HG02970 (cell line): ENCODE measurements at regions not wholly inside any gene's neighbourhood (a gene's known extent, or its start where the extent isn't known, plus 50 kb on each side); places are given as distances from the start of the nearest gene placed in this dataset.
"Not testable (repeated sequence)": the region's sequence is repeated elsewhere in the genome, so short reads cannot be mapped to it uniquely, and the experiment has no call there.

Source experiments
- ATAC-seq: cut with Tn5 transposase; IDR thresholded peaks from one replicate; pipeline ENCODE4 v1.9.1; 2021; ENCODE audit warnings: mild to moderate bottlenecking, moderate library complexity, moderate number of reproducible peaks; ENCODE audit not compliant: unreplicated experiment, low FRiP score

GRCh38 chr14:51341338-51341737 is 101.3 kb downstream of the TMX1 start:
- no peak for ATAC-seq

GRCh38 chr14:51342226-51342625 is 102.2 kb downstream of the TMX1 start:
- ATAC-seq: no peak

- no peak for ATAC-seq
These were observed 112.0 kb downstream of the TMX1 start for GRCh38 chr14:51351997-51352396.

GRCh38 chr14:51353901-51354300 is 113.9 kb downstream of the TMX1 start:
- ATAC-seq: no peak

GRCh38 chr14:51354846-51355245 is 114.8 kb downstream of the TMX1 start:
- ATAC-seq: no peak

GRCh38 chr14:51356381-51356780 is 116.3 kb downstream of the TMX1 start:
- ATAC-seq: no peak

GRCh38 chr14:51357250-51357649 is 117.2 kb downstream of the TMX1 start:
- ATAC-seq: no peak

GRCh38 chr14:51360592-51360991 is 120.5 kb downstream of the TMX1 start:
- no peak for ATAC-seq

GRCh38 chr14:51365241-51365965 is 125.4 kb downstream of the TMX1 start:
- ATAC-seq: no peak

GRCh38 chr14:51366460-51366859 is 126.4 kb downstream of the TMX1 start:
- ATAC-seq: not testable (repeated sequence)

GRCh38 chr14:51366866-51367599 is 127.0 kb downstream of the TMX1 start:
- ATAC-seq: not testable (repeated sequence)

- no peak for ATAC-seq
These were observed 127.5 kb downstream of the TMX1 start for GRCh38 chr14:51367600-51367931.

GRCh38 chr14:51368721-51369163 is 128.7 kb downstream of the TMX1 start:
- no peak for ATAC-seq

GRCh38 chr14:51369814-51370213 is 129.8 kb downstream of the TMX1 start:
- ATAC-seq: no peak

GRCh38 chr14:51370758-51371386 is 130.8 kb downstream of the TMX1 start:
- ATAC-seq: no peak

- ATAC-seq: not testable (repeated sequence)
These were observed 137.1 kb downstream of the TMX1 start for GRCh38 chr14:51377186-51377585.

GRCh38 chr14:51382506-51382905 is 142.5 kb downstream of the TMX1 start:
- ATAC-seq: no peak

- ATAC-seq: no peak
These were observed 146.4 kb downstream of the TMX1 start for GRCh38 chr14:51386411-51386810.

GRCh38 chr14:51386983-51387735 is 147.1 kb downstream of the TMX1 start:
- no peak for ATAC-seq

- no peak for ATAC-seq
These were observed 152.4 kb downstream of the TMX1 start for GRCh38 chr14:51392416-51392815.

GRCh38 chr14:51394384-51394783 is 154.3 kb downstream of the TMX1 start:
- ATAC-seq: no peak
